PFSK-1 (cell line): ENCODE measurements at regions not wholly inside any gene's neighbourhood (a gene's known extent, or its start where the extent isn't known, plus 50 kb on each side); places are given as distances from the start of the nearest gene placed in this dataset.

Experiments
- FOXP2 ChIP-seq: optimal IDR thresholded peaks from 2 replicates; pipeline ENCODE3; 2011; ENCODE audit warnings: borderline replicate concordance, control low read depth, inconsistent platforms; ENCODE audit not compliant: insufficient read depth; ENCODE audit errors: extremely low read length, extremely low read depth
- POLR2AphosphoS5 ChIP-seq: IDR thresholded peaks from 2 replicates; pipeline ENCODE4 v1.6.1; 2012; ENCODE audit warnings: low read depth, mild to moderate bottlenecking, control low read depth, low read length, moderate library complexity
- REST ChIP-seq, 2 experiments: IDR thresholded peaks; 2 replicates each; pipeline versions ENCODE4 v1.6.1 to v1.8.0; 2011 to 2012; ENCODE audit warnings: low read depth in 2 of 2, low read length in 2 of 2, control low read depth in 1 of 2, inconsistent platforms in 1 of 2, mild to moderate bottlenecking in 1 of 2, moderate library complexity in 1 of 2; ENCODE audit not compliant: insufficient read depth in 1 of 2
- TAF1 ChIP-seq: IDR thresholded peaks from 2 replicates; pipeline ENCODE4 v1.6.1; 2012; ENCODE audit warnings: low read length, control low read depth, borderline replicate concordance; ENCODE audit not compliant: insufficient read depth

DNA sequence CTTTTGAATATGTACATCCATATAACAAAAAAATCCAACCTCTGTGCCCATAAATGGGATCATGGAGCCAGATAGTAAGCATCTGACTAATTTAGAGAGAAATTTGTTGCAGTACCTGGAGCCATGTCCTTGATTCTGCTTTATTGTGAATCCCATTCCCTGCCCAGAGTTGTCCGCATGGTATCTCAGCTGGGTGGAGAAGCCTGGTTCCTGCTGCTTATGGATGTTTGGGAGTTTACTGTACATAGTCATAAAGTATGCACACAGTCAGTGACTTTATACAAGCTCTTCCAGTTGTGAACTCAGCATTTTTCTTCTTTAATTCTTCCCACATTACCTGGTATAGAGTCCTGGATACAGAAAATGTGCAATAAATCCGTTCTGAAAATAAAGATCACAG lies 346.0 kb downstream of the FIGN start:
- TF ChIP-seq REST (IDR thresholded peaks at IDR 0.05; ENCODE audit: insufficient read depth in 1 of 2, low read depth in 2 of 2, low read length in 2 of 2) (no peak), POLR2AphosphoS5 (no peak), TAF1 (no peak), FOXP2 (no peak)
